GM11168 (cell line): ENCODE measurements at regions not wholly inside any gene's neighbourhood (a gene's known extent, or its start where the extent isn't known, plus 50 kb on each side); places are given as distances from the start of the nearest gene placed in this dataset.

Experiments used
- in situ Hi-C: fragments of 300-500 bp; cut with MboI; formaldehyde crosslinking; loops from one replicate; pipeline ENCODE4 v1.12.0; 2022; ENCODE audit warnings: low sequenced_read_pairs; ENCODE audit not compliant: unreplicated experiment

GRCh38 chr6:12379181-12379580 is 89.0 kb downstream of the EDN1 start:
- in situ Hi-C loops = no loop called here

GRCh38 chr6:12381587-12381986 is 91.4 kb downstream of the EDN1 start:
- in situ Hi-C loops = no loop called here

DNA sequence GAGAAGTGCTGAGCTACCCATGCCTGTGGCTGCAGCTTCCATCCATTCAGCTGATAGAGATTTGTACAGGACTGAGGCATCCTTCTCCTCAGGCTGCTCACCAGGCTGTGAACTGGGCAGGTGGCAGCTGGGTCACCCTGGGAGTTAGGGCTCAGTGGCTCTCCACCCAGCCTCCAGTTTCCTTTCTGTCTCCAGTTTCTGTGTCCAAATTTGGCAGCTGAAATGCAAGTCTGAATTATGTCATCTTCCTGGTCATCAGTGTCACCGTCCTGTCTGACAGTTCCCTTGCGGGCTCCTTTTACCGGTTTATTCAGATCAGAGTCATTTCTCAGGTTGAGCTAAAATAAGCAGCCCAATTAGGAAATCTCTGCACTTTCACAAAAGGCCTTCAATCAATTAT is 93.3 kb downstream of the EDN1 start:
- in situ Hi-C loops = no loop called here

DNA sequence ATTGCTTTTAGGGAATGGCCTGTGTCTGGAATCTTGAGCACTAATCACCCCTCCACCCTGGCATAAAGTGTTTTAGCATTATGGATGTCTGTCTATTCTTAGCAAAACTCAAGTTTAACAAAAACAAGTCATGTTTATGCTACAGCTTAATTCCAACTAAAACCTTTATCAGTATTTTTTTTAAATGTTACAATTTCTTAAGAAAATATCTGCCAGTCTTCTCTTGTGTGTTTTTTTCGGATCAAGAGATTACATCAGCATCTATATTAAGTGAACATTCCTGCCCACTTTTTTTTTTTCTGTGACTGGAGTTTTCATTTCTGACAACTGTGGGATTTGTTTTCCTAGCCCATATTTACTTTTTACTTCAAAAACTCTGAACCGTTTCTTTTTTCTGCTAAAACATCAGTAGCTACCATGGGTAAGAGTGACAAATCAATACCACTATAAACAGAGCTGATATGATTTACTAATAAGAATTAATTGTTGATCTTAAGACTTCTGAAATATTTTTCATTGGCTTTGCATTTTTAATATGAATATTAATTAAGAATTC is 94.3 kb downstream of the EDN1 start:
- in situ Hi-C loops = no loop called here

- in situ Hi-C loops = no loop called here
These were observed 95.2 kb downstream of the EDN1 start for GRCh38 chr6:12385316-12385715.

DNA sequence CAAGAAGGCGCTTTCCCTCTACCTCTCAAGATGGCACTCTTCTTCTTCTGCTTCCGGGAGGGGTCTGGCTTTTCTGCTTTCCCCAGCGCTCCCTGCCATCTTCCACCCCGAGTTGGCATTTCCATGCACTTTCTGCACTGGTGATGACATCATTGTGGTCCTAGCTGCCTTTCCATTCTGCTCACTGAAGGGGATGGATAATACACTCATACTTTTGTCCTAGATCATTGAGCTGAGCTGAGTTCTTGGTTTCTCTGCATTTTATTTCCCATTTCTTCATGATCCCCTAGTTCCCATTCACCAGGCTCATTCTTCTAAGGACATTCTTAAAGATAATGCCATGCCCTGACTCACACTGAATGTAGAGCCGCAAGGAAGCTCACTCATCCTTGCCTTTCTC is 96.7 kb downstream of the EDN1 start:
- in situ Hi-C loops = no loop called here

GRCh38 chr6:12391472-12391871 is 101.3 kb downstream of the EDN1 start:
- in situ Hi-C loops = no loop called here

DNA sequence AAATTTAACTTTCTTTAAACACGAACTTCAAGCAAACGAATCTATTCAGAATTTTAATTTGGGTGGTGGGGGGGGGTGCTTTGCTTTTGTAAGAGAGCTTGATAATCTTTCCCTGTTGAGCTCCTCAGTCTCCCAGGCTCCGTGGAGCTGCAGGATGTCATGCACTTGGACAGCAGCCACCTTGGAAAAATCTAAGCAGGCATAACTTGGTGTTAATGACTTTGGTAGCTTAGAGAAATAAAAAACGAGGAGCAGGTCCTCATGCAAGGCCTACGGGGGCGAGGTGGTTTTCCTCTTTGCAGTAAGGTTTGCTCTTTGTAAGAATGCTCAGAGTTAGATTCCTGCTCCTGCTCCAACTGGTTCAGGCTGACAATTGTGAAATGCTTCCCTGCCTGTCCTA is 102.3 kb downstream of the EDN1 start:
- in situ Hi-C loops = no loop called here

DNA sequence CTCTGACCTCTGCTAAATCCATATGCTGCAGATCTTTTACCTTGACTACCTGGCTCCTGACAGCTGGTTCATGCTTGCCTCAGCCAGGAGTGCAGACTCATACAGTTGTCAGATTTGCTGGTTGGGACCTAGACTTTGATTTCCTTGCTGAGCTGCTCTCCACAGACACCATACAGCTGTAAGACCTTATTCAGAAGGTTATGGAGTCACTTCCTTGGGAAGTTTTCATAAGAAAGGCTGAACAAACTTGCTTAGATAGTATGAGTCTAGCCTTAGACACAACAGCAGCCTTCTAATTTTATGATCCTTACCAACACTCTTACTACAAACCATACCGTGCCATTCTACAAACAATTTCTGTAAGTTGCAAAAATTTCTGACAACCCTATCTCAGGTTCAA is 102.9 kb downstream of the EDN1 start:
- in situ Hi-C loops = no loop called here

- in situ Hi-C loops = no loop called here
These were observed 104.0 kb downstream of the EDN1 start for GRCh38 chr6:12394170-12394569.

DNA sequence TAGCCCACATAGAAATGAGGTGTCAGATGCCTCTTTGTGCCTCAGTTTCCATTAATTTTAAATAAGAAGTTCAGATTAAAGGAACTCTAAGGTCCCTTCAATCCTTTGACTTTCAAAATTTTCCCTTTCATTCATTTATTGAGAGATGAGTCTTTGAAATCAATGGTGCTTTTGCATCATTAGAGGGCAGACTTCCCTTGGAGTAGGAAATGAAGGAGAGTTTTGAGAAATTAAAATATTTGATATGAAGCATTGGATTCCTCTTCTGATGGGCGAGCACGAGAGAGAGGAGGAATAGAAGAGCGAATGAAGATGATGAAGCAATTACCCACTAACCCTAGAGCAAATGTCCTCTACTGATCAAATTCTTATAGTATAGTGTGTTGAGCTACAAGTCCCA is 105.7 kb downstream of the EDN1 start:
- in situ Hi-C loops = no loop called here

DNA sequence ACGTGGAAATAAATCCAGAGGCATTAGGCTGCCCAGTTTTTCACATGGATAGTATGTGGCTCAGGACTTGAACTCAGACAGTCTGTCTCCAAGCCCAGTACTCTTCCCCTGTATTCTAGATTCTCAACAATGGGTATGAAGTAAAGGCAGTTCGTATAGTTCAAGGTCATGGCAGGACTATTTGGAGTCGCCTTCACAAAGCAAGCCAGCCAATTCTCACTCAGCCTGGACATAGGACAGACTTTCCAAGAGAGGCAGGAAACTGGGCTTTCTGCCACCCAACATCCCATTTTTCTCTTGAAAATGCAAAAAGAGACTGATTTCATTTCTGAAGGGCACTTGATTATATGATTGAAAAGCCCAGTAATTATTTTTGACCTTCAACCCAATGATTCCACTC is 111.0 kb downstream of the EDN1 start:
- in situ Hi-C loops = no loop called here

- in situ Hi-C loops = no loop called here
These were observed 113.2 kb downstream of the EDN1 start for GRCh38 chr6:12403201-12403826.

DNA sequence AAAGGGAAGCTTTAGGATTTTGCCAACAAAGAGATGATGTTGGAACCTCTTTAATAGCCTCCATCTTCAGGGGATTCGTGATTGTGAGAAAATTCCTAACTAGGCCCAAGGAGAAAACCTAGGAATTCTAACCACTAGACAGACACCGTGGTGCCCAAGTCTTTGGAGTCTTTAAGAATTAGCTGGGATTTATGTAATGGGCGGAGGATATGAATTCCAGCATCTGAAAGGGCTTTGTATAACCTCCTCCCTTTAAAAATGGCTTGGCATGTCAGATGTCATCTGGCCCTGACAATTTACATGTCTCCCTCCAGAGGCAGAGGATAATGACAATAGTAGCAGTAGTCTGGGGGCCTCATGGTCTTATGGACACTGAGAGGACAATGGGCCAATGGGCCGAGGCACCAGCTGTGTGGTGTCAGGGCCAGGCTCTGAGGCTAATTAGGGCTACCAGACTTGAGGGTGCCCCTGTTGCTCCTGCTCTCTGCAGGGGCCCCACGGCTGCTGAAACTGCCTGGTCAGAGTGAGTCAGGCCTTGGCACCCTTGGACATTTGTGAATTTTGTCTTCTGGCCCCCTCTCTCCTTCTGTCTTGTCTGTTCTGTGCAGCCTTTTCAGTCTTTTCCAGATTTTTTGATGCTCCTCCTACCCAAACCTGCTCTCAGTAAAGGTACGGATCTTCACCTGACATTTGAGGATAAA is 113.9 kb downstream of the EDN1 start:
- in situ Hi-C loops = no loop called here

- in situ Hi-C loops = no loop called here
These were observed 114.5 kb downstream of the EDN1 start for GRCh38 chr6:12404651-12405050.

- in situ Hi-C loops = no loop called here
These were observed 118.6 kb downstream of the EDN1 start for GRCh38 chr6:12408752-12409151.

DNA sequence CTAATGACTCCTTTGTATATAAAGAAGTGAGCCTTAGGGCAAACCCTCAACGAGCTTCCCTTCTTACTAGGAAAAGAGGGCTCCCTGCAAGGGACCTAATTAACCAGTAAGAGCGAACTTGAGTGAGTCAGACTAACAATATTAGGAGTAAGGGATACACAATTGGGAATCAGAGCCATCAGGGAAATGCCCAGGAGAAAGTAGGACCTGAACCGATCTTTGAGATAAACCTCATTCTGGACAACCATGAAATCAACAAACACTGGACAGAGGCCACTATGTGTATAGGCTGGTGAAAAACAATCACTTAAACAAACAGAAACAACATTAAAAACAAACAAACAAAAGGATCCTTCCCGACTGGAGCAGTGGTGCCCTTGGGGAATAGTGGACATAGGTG is 120.8 kb downstream of the EDN1 start:
- in situ Hi-C loops = no loop called here

- in situ Hi-C loops = no loop called here
These were observed 124.0 kb downstream of the EDN1 start for GRCh38 chr6:12414096-12414675.

DNA sequence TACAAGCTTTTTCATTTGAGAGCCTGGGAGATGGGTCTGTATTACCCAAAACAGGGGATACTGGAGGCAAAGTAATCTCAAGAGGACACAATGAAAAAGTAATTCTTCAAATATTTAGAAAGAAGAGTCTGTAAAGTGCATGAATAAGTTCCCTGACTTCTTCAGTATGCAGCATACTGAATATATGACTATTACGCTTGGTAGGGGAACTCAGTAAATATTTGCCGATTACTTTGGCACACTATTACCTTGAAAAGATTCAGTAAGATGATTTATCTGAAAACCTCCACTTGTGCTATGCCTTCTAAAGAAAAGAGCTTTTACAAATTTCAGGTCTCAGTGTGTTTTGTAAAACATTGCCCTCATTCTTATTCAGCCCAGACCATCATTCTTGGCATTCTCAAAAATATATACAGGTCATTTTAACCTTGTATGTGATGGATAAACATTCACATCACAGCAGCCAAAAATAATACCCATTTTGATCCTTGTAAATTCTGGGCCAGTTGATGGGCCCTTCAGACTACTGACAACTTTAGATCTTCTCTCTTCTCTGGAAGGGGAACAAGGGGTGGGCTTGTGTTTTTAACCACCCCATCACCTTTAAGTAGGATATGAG is 125.9 kb downstream of the EDN1 start:
- in situ Hi-C loops = no loop called here

GRCh38 chr6:12417191-12417590 is 127.0 kb downstream of the EDN1 start:
- in situ Hi-C loops = no loop called here

DNA sequence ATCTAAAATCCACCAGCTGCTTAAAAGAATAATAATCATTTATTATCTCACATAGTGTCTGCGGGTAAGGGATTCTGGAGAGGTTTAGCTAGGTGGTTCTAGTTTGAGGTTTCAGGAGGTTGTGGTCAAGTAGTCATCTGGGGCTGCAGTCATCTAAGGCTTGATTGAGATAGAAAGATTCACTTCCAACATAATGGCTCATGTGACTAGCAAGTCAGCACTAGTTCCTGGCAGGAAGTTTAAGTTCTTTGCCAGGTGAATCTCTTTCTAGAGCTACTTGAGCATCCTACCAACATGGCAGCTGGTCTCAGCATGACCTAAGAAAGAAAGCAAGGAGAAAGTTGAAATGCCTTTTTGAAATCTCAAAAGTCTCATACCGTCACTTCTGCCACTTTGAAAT is 128.8 kb downstream of the EDN1 start:
- in situ Hi-C loops = no loop called here
